HL-60 (cell line): ENCODE measurements at regions not wholly inside any gene's neighbourhood (a gene's known extent, or its start where the extent isn't known, plus 50 kb on each side); places are given as distances from the start of the nearest gene placed in this dataset.
"Not testable (repeated sequence)": the region's sequence is repeated elsewhere in the genome, so short reads cannot be mapped to it uniquely, and the experiment has no call there.

Experiments used
- DNase-seq, 2 experiments: peaks; one replicate each; pipeline ENCODE4 v3.0.0-alpha.2; 2010 to 2020; ENCODE audit warnings: low read depth in 1 of 2, low spot score in 1 of 2
- H3K27ac ChIP-seq: fragments of 250-450 bp; sonication (Bioruptor Pico); replicated peaks from 2 replicates; pipeline ENCODE4 v1.5.1; 2020; ENCODE audit warnings: mild to moderate bottlenecking, moderate library complexity
- H3K27me3 ChIP-seq: fragments of 250-450 bp; sonication (Bioruptor Pico); 2 replicates; pipeline ENCODE4 v1.5.1; 2021; ENCODE audit warnings: mild to moderate bottlenecking, moderate library complexity; ENCODE audit not compliant: insufficient read depth, poor library complexity, severe bottlenecking
- H3K4me3 ChIP-seq: replicated peaks from 2 replicates; pipeline ENCODE4 v1.5.1; 2011; ENCODE audit warnings: mild to moderate bottlenecking, control low read depth, low read length; ENCODE audit not compliant: insufficient read depth
- GABPA ChIP-seq: IDR thresholded peaks from 2 replicates; pipeline ENCODE4 v1.6.1; 2012; ENCODE audit warnings: low read depth
- POLR2AphosphoS5 ChIP-seq: IDR thresholded peaks from 2 replicates; pipeline ENCODE4 v1.6.1; 2012; ENCODE audit warnings: low read depth
- SPI1 ChIP-seq: IDR thresholded peaks from 2 replicates; pipeline ENCODE4 v1.6.1; 2012; ENCODE audit warnings: low read depth, mild to moderate bottlenecking, borderline replicate concordance
- TF ChIP-seq, protein P1 (sequence below): IDR thresholded peaks from one replicate; pipeline ENCODE4 v1.5.1; 2011; ENCODE audit warnings: low read length, control low read depth, inconsistent platforms; ENCODE audit not compliant: insufficient read depth
- TF ChIP-seq, protein P2 (sequence below): IDR thresholded peaks from 2 replicates; pipeline ENCODE4 v1.6.1; 2012; ENCODE audit warnings: low read depth; ENCODE audit not compliant: insufficient replicate concordance

DNA sequence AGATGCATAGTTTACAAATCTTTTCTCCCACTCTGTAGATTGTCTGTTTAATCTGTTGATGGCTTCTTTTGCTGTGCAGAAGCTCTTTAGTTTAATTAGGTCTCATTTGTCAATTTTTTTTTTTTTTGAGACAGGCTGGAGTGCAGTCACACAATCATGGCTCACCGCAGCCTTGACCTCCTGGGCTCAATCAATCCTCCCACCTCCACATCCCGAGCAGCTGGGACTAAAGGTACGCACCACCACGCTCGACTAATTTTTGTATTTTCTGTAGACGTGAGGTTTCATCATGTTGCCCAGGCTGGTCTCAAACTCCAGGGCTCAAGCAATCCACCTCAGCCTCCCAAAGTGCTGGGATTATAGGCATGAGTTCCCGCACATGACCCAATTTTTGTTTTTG is 1655.8 kb downstream of the REEP3 start:
- no peak for DNase-seq
- TF ChIP-seq SPI1 = no peak
- Histone ChIP-seq H3K4me3 (no peak overlapping the region), H3K27ac (no peak overlapping the region), H3K27me3 (no peaks in the 10 kb centered on the region)

DNA sequence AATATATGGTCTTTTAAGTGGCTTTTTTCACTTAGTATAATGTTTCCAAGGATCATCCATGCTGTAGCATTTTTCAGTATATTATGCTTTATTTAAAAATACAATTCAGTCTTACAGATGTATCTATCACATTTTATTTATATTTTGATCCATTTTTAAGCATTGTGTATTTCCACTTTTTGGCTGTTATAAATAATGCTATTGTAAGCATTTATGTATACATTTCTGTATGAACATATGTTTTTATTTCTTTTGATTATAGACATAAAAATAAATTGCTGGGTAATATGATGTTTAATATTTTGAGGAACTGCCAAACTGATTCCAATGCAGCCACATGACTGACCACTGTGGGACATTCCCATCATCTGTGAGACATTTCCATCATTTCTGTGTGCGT is 1662.0 kb downstream of the REEP3 start:
- TF ChIP-seq, protein P1, sequence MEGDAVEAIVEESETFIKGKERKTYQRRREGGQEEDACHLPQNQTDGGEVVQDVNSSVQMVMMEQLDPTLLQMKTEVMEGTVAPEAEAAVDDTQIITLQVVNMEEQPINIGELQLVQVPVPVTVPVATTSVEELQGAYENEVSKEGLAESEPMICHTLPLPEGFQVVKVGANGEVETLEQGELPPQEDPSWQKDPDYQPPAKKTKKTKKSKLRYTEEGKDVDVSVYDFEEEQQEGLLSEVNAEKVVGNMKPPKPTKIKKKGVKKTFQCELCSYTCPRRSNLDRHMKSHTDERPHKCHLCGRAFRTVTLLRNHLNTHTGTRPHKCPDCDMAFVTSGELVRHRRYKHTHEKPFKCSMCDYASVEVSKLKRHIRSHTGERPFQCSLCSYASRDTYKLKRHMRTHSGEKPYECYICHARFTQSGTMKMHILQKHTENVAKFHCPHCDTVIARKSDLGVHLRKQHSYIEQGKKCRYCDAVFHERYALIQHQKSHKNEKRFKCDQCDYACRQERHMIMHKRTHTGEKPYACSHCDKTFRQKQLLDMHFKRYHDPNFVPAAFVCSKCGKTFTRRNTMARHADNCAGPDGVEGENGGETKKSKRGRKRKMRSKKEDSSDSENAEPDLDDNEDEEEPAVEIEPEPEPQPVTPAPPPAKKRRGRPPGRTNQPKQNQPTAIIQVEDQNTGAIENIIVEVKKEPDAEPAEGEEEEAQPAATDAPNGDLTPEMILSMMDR = no peak
- TF ChIP-seq, protein P2, sequence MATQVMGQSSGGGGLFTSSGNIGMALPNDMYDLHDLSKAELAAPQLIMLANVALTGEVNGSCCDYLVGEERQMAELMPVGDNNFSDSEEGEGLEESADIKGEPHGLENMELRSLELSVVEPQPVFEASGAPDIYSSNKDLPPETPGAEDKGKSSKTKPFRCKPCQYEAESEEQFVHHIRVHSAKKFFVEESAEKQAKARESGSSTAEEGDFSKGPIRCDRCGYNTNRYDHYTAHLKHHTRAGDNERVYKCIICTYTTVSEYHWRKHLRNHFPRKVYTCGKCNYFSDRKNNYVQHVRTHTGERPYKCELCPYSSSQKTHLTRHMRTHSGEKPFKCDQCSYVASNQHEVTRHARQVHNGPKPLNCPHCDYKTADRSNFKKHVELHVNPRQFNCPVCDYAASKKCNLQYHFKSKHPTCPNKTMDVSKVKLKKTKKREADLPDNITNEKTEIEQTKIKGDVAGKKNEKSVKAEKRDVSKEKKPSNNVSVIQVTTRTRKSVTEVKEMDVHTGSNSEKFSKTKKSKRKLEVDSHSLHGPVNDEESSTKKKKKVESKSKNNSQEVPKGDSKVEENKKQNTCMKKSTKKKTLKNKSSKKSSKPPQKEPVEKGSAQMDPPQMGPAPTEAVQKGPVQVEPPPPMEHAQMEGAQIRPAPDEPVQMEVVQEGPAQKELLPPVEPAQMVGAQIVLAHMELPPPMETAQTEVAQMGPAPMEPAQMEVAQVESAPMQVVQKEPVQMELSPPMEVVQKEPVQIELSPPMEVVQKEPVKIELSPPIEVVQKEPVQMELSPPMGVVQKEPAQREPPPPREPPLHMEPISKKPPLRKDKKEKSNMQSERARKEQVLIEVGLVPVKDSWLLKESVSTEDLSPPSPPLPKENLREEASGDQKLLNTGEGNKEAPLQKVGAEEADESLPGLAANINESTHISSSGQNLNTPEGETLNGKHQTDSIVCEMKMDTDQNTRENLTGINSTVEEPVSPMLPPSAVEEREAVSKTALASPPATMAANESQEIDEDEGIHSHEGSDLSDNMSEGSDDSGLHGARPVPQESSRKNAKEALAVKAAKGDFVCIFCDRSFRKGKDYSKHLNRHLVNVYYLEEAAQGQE = no peak
- TF ChIP-seq SPI1 (no peak), GABPA (no peak), POLR2AphosphoS5 (no peak)
- no peak for DNase-seq
- Histone ChIP-seq H3K4me3 (no peak overlapping the region), H3K27ac (no peak overlapping the region), H3K27me3 (no peaks in the 10 kb centered on the region)

DNA sequence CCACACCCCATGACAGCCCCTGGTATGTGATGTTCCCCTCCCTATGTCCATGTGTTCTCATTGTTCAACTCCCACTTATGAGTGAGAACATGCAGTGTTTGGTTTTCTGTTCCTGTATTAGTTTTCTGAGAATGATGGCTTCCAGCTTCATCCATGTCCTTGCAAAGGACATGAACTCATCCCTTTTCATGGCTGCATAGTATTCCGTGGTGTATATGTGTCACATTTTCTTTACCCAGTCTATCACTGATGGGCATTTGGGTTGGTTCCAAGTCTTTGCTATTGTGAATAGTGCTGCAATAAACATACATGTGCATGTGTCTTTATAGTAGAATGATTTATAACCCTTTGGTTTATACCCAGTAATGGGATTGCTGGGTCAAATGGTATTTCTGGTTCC is 1665.5 kb downstream of the REEP3 start:
- not testable (repeated sequence) for H3K4me3 ChIP-seq, H3K27me3 ChIP-seq, DNase-seq, H3K27ac ChIP-seq

DNA sequence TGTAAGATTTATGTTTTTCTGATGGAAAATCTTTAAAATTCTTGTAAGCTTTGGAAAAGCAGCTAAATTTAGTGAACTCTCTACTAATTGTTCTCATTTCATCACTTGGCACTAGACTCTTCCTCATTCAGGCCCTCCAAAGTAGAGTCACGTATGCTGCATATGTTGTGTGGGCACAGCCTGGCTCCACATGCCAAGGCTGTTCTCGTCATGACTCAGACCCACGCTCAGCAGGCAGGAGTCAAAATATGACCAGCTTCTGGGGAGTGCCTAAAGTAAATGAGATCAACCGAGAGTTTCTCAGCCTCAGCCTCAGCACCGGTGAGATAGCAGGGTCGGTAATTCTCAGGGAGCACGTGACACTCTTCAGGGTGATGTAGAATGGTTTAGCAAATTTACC is 1672.9 kb downstream of the REEP3 start:
- no peaks in the 10 kb centered on the region for H3K27me3 ChIP-seq
- H3K4me3 ChIP-seq = no peak overlapping the region
- TF ChIP-seq, protein P1 = no peak
- TF ChIP-seq SPI1 (no peak), POLR2AphosphoS5 (no peak), GABPA (no peak)
- TF ChIP-seq, protein P2 = no peak
- H3K27ac ChIP-seq = no peak overlapping the region
- no peak for DNase-seq

DNA sequence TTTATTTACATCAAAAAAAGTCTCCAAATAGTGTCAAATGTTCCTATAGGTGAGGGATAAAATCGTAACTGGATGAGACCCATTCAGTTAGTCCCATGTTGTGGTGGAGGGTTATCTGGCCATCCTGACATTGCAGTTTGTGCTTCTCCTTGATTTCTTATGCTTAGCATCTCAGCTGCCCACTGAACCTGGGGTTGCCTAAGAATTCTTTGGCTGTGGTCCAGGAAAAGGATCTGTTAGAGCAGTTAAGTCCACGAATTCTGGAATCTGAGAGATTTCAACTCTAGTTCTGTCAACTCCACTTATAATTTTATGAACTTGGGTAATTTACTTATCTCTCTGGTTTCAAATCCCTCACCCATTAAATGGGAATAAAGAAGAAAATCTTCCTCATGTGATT is 1673.4 kb downstream of the REEP3 start:
- TF ChIP-seq, protein P1 = no peak
- TF ChIP-seq SPI1 = no peak
- TF ChIP-seq, protein P2 = no peak
- TF ChIP-seq POLR2AphosphoS5 = no peak
- TF ChIP-seq GABPA = no peak

More for the DNA sequence above, 1673.4 kb downstream of the REEP3 start:
- Histone ChIP-seq H3K27me3 (no peaks in the 10 kb centered on the region), H3K27ac (no peak overlapping the region), H3K4me3 (no peak overlapping the region)
- DNase-seq = no peak
